K562 (cell line): ENCODE measurements at regions not wholly inside any gene's neighbourhood (a gene's known extent, or its start where the extent isn't known, plus 50 kb on each side); places are given as distances from the start of the nearest gene placed in this dataset.

Experiments
- ATAC-seq: fragments of 200-7000 bp; cut with Tn5 transposase; 3 replicates; pipeline ENCODE4 v1.9.1; 2020; ENCODE audit warnings: moderate library complexity
- BruUV-seq: library from RNA; stranded (reverse); fragments of 400-500 nt; replicated peaks from 2 replicates; lab custom pipeline; 2021; lab: Mats Ljungman, UMichigan
- CTCF ChIA-PET: fragments of 300-600 bp; formaldehyde crosslinking; extraction: SDS; loops from one replicate; lab custom pipeline; 2021; ENCODE audit warnings: low intra/inter-chr PET ratio; lab: Yijun Ruan, JAX
- POLR2A ChIA-PET: fragments of 300-600, 350-650 bp; sonication (Branson Sonifier 250); formaldehyde crosslinking; extraction: SDS; loops from one replicate; lab custom pipeline; 2021; ENCODE audit warnings: antibody characterized with exemption, inconsistent platforms; lab: Yijun Ruan, JAX
- DNase-seq, 4 experiments: peaks; one replicate each; pipeline versions ENCODE4 v3.0.0 to v3.0.0-alpha.2; 2011 to 2018; ENCODE audit warnings: low spot score in 3 of 4, mixed read lengths in 3 of 4; ENCODE audit errors: extremely low read depth in 1 of 4
- FAIRE-seq: peaks from 2 replicates; lab custom pipeline; 2011; peaks lifted over from hg19 to GRCh38; lab: Jason Lieb, UNC
- H2AFZ ChIP-seq: 2 replicates; pipeline ENCODE4 v1.6.0; 2011; ENCODE audit warnings: low read depth, low read length, control low read depth, inconsistent platforms
- H3K27ac ChIP-seq: fragments of 200-600 bp; 3 replicates; pipeline ENCODE4 v1.8.0; 2011; ENCODE audit warnings: low read depth, mild to moderate bottlenecking, control low read depth, inconsistent platforms, low read length, moderate library complexity, mixed read lengths; ENCODE audit errors: extremely low read depth
- H3K27me3 ChIP-seq, 2 experiments: fragments of 300-600 bp in 1 of 2; 2 replicates in 1 of 2; 3 replicates in 1 of 2; pipeline versions ENCODE4 v1.6.0 to v1.8.0; 2011; ENCODE audit warnings: inconsistent platforms in 2 of 2, low read length in 2 of 2, mild to moderate bottlenecking in 1 of 2, mixed read lengths in 1 of 2, moderate library complexity in 1 of 2; ENCODE audit not compliant: control insufficient read depth in 2 of 2, insufficient read depth in 2 of 2
- H3K36me3 ChIP-seq: fragments of 300-600 bp; 3 replicates; pipeline ENCODE4 v1.8.0; 2011; ENCODE audit warnings: mild to moderate bottlenecking, low read length, inconsistent platforms; ENCODE audit not compliant: control insufficient read depth, insufficient read depth
- H3K4me1 ChIP-seq, 2 experiments: fragments of 200-600 bp in 1 of 2; replicated peaks in 1 of 2; 2 replicates in 1 of 2; 3 replicates in 1 of 2; pipeline versions ENCODE4 v1.5.1 to v1.8.0; 2011; ENCODE audit warnings: inconsistent platforms in 2 of 2, low read length in 2 of 2, mild to moderate bottlenecking in 1 of 2, mixed read lengths in 1 of 2, moderate library complexity in 1 of 2; ENCODE audit not compliant: control insufficient read depth in 2 of 2, insufficient read depth in 2 of 2
- H3K4me2 ChIP-seq: 2 replicates; pipeline ENCODE4 v1.6.1; 2011; ENCODE audit warnings: low read length, control low read depth, inconsistent platforms, mixed read lengths; ENCODE audit not compliant: insufficient read depth
- H3K4me3 ChIP-seq: fragments of 200-600 bp; sonication (generic), shearing (Covaris generic); 2 replicates; pipeline ENCODE4 v1.5.1; 2016; ENCODE audit warnings: control low read depth, inconsistent platforms
- H3K79me2 ChIP-seq: fragments of 200-600 bp; 3 replicates; pipeline ENCODE4 v1.8.0; 2011; ENCODE audit warnings: low read length, inconsistent platforms; ENCODE audit not compliant: control insufficient read depth, insufficient read depth
- H3K9ac ChIP-seq, 2 experiments: 2 replicates each; pipeline versions ENCODE4 v1.6.0 to v1.6.1; 2011; ENCODE audit warnings: low read depth in 2 of 2, low read length in 2 of 2, control low read depth in 1 of 2, inconsistent platforms in 1 of 2, mild to moderate bottlenecking in 1 of 2, mixed read lengths in 1 of 2; ENCODE audit not compliant: insufficient read depth in 1 of 2
- H3K9me1 ChIP-seq: one replicate; pipeline ENCODE4 v1.6.0; 2011; ENCODE audit warnings: inconsistent platforms, mild to moderate bottlenecking, low read length, moderate library complexity; ENCODE audit not compliant: control insufficient read depth, insufficient read depth
- H3K9me3 ChIP-seq: replicated peaks from 2 replicates; pipeline ENCODE4 v1.5.1; 2011; ENCODE audit warnings: low read depth, low read length, inconsistent platforms; ENCODE audit not compliant: control insufficient read depth, insufficient read depth
- H4K20me1 ChIP-seq: replicated peaks from 2 replicates; pipeline ENCODE4 v1.6.1; 2011; ENCODE audit warnings: low read length, inconsistent platforms, mixed read lengths; ENCODE audit not compliant: control insufficient read depth, insufficient read depth
- BRD9 ChIP-seq: fragments of 450-650 bp; IDR thresholded peaks from 2 replicates; pipeline ENCODE4 v1.6.1; 2018; ENCODE audit warnings: low read depth; ENCODE audit not compliant: partially characterized antibody
- BRF1 ChIP-seq: IDR thresholded peaks from 3 replicates; pipeline ENCODE4 v1.6.1; 2011; ENCODE audit warnings: borderline replicate concordance, mild to moderate bottlenecking; ENCODE audit not compliant: insufficient read length; ENCODE audit errors: extremely low read depth
- CREB3L1 ChIP-seq: fragments of 450-650 bp; IDR thresholded peaks from 2 replicates; pipeline ENCODE4 v1.6.1; 2014; ENCODE audit warnings: low read depth, mild to moderate bottlenecking, moderate library complexity, borderline replicate concordance
- ELF2 ChIP-seq: fragments of 250-450 bp; sonication (Bioruptor Pico); IDR thresholded peaks from 2 replicates; pipeline ENCODE4 v1.5.0; 2021; ENCODE audit warnings: mild to moderate bottlenecking
- FOS ChIP-seq: IDR thresholded peaks from 3 replicates; pipeline ENCODE4 v1.6.1; 2011; ENCODE audit not compliant: insufficient read length; ENCODE audit errors: extremely low read depth
- FOXA3 ChIP-seq, 2 experiments: fragments of 450-650 bp in 1 of 2; sonication (generic) in 1 of 2; formaldehyde crosslinking; IDR thresholded peaks in 1 of 2; conservative IDR thresholded peaks in 1 of 2; 2 replicates each; pipeline versions ENCODE4 v1.4.0 to v1.8.0; 2020 to 2022; ENCODE audit warnings: mild to moderate bottlenecking in 2 of 2, missing genetic modification reagents in 1 of 2
- GATAD2A ChIP-seq: fragments of 450-650 bp; IDR thresholded peaks from 2 replicates; pipeline ENCODE4 v1.6.1; 2017
- KDM5B ChIP-seq: fragments of 200-600 bp; sonication (generic); IDR thresholded peaks from 2 replicates; pipeline ENCODE4 v1.6.1; 2012; ENCODE audit warnings: low read depth, mild to moderate bottlenecking, moderate library complexity, low read length, control low read depth, inconsistent platforms; ENCODE audit not compliant: insufficient replicate concordance
- MBD1 ChIP-seq: fragments of 250-450 bp; sonication (Bioruptor Pico); IDR thresholded peaks from 2 replicates; pipeline ENCODE4 v1.8.0; 2022; ENCODE audit warnings: inconsistent platforms
- NFIC ChIP-seq: fragments of 450-650 bp; IDR thresholded peaks from 2 replicates; pipeline ENCODE4 v1.6.1; 2017; ENCODE audit warnings: mild to moderate bottlenecking, inconsistent platforms
- RBBP5 ChIP-seq: fragments of 200-600 bp; sonication (generic); IDR thresholded peaks from 2 replicates; pipeline ENCODE4 v1.6.1; 2012; ENCODE audit warnings: borderline replicate concordance, mild to moderate bottlenecking, low read length, control low read depth, inconsistent platforms; ENCODE audit not compliant: insufficient read depth, poor library complexity, severe bottlenecking
- RBM17 ChIP-seq: fragments of 200-400 bp; formaldehyde crosslinking; IDR thresholded peaks from 2 replicates; pipeline ENCODE4 v1.6.1; 2017; ENCODE audit warnings: low read depth, mild to moderate bottlenecking, low read length, borderline replicate concordance
- SIN3A ChIP-seq, 2 experiments: fragments of 150-350 bp in 1 of 2; IDR thresholded peaks; 2 replicates each; pipeline ENCODE4 v1.6.1; 2011 to 2016; ENCODE audit warnings: borderline replicate concordance in 2 of 2, low read depth in 2 of 2, low read length in 2 of 2, mild to moderate bottlenecking in 2 of 2, moderate library complexity in 2 of 2; ENCODE audit not compliant: control insufficient read depth in 1 of 2
- TCFL5 ChIP-seq: fragments of 250-450 bp; sonication (Bioruptor Pico); conservative IDR thresholded peaks from 2 replicates; pipeline ENCODE4 v1.6.1; 2021; ENCODE audit warnings: mild to moderate bottlenecking, moderate library complexity, matching md5 sums
- TSC22D4 ChIP-seq: fragments of 450-650 bp; IDR thresholded peaks from 2 replicates; pipeline ENCODE4 v1.6.1; 2016; ENCODE audit warnings: missing genetic modification characterization, missing biosample characterization, control low read depth
- ZKSCAN8 ChIP-seq: fragments of 200-800 bp; sonication (Bioruptor generic); IDR thresholded peaks from 2 replicates; pipeline ENCODE4 v1.6.1; 2016; ENCODE audit warnings: missing genetic modification characterization, missing compliant biosample characterization
- in situ Hi-C: fragments of 300-500 bp; cut with MboI; formaldehyde crosslinking; loops from 4 replicates; pipeline ENCODE4 v1.15.0; 2018; ENCODE audit warnings: inconsistent platforms, mixed read lengths
- intact Hi-C: fragments of 100-400 bp; cut with micrococcal nuclease; formaldehyde crosslinking; loops from 2 replicates; pipeline ENCODE4 v1.14.2; 2022
- TF ChIP-seq, protein P1 (sequence below): fragments of 250-450 bp; sonication (Bioruptor Pico); IDR thresholded peaks from 2 replicates; pipeline ENCODE4 v1.4.0; 2020; ENCODE audit warnings: mild to moderate bottlenecking, moderate library complexity

DNA sequence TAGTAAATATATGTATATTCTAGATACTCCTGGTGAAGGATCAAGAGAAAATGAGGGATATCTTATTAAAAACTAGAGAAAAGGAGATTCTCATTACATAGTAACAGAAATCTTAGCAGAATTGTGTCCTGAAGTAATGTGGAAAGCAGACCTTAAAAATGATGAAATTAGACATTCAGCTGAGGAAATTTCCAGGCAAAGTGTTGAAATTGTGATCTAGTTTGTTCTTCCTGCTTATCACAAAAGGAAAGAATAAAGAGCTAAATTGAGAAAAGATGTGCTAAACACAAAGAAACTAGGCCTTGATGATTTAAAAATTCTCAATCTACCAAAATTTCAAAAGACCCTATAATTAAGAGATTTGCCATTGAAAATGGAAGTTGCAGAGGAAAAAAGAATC lies 362.6 kb upstream of the PLSCR5 start:
- Histone ChIP-seq H3K9me3 (no peaks in the 10 kb centered on the region; the same call in 1 of the 2 replicates), H3K36me3 (no peaks in the 10 kb centered on the region), H4K20me1 (no peaks in the 10 kb centered on the region), H3K4me1 (no peaks in the 10 kb centered on the region), H2AFZ (no peak overlapping the region), H3K9me1 (no peaks in the 10 kb centered on the region), H3K27me3 (no peaks in the 10 kb centered on the region), H3K27ac (no peak overlapping the region), H3K9ac (no peak overlapping the region), H3K4me3 (no peak overlapping the region), H3K79me2 (no peaks in the 10 kb centered on the region), H3K4me2 (no peak overlapping the region)
- in situ Hi-C loops = no loop called here
- no TSS peak for BruUV-seq
- FAIRE-seq = no peak
- ChIA-PET POLR2A (no interaction called here), CTCF (no interaction called here)
- intact Hi-C loops = no loop called here
- no peak for ATAC-seq
- DNase-seq = no peak
- no peak for TF ChIP-seq BRD9
- TF ChIP-seq, protein P1, sequence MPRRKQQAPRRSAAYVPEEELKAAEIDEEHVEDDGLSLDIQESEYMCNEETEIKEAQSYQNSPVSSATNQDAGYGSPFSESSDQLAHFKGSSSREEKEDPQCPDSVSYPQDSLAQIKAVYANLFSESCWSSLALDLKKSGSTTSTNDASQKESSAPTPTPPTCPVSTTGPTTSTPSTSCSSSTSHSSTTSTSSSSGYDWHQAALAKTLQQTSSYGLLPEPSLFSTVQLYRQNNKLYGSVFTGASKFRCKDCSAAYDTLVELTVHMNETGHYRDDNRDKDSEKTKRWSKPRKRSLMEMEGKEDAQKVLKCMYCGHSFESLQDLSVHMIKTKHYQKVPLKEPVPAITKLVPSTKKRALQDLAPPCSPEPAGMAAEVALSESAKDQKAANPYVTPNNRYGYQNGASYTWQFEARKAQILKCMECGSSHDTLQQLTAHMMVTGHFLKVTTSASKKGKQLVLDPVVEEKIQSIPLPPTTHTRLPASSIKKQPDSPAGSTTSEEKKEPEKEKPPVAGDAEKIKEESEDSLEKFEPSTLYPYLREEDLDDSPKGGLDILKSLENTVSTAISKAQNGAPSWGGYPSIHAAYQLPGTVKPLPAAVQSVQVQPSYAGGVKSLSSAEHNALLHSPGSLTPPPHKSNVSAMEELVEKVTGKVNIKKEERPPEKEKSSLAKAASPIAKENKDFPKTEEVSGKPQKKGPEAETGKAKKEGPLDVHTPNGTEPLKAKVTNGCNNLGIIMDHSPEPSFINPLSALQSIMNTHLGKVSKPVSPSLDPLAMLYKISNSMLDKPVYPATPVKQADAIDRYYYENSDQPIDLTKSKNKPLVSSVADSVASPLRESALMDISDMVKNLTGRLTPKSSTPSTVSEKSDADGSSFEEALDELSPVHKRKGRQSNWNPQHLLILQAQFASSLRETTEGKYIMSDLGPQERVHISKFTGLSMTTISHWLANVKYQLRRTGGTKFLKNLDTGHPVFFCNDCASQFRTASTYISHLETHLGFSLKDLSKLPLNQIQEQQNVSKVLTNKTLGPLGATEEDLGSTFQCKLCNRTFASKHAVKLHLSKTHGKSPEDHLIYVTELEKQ (CRISPR knock-in tag) = no peak
- TF ChIP-seq RBBP5 = no peak
- no peak for TF ChIP-seq ZKSCAN8 (CRISPR knock-in tag)
- TF ChIP-seq SIN3A (IDR thresholded peaks at IDR 0.05; ENCODE audit: borderline replicate concordance in 2 of 2, control insufficient read depth in 1 of 2, low read depth in 2 of 2, low read length in 2 of 2) = no peak
- TF ChIP-seq FOS = no peak
- no peak for TF ChIP-seq FOXA3 (CRISPR knock-in tag; conservative IDR thresholded peaks at IDR 0.05 in 1 of 2, IDR thresholded peaks at IDR 0.05 in 1 of 2)
- no peak for TF ChIP-seq RBM17
- no peak for TF ChIP-seq CREB3L1
- no peak for TF ChIP-seq NFIC
- no peak for TF ChIP-seq BRF1
- no peak for TF ChIP-seq KDM5B
- no peak for TF ChIP-seq TSC22D4 (tag)
- TF ChIP-seq GATAD2A = no peak
- TF ChIP-seq TCFL5 (CRISPR knock-in tag) = no peak
- TF ChIP-seq MBD1 = no peak
- no peak for TF ChIP-seq ELF2
